ENCODE measurements at regions not wholly inside any gene's neighbourhood (a gene's known extent, or its start where the extent isn't known, plus 50 kb on each side); places are given as distances from the start of the nearest gene placed in this dataset.
A peak's percentile ranks its signal among the peaks of the same experiment; 100 is the strongest.

DNA sequence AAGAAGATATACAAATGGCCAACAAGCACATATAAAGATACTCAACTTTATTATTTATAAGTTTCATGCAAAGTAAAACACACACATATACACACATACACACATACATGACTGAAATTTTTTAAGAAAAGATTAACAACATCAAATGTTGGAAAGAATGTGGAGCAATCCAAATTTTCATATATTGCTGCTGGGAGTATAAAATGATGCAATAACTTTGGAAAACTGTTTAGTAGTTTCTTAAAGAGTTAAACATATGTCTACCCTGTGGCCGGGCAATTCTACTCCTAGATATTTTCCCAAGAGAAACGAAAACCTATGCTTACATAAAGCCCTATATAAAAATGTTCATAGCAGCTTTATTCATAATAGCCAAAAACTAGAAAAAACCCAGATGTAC, 99.8 kb upstream of the NR4A3 start:
- no peak for DNase-seq

GRCh38 chr9:99722877-99723276, 98.8 kb upstream of the NR4A3 start:
- DNase-seq = no peak

- DNase-seq = no peak
Measured at GRCh38 chr9:99724640-99725039, 97.0 kb upstream of the NR4A3 start.

DNA sequence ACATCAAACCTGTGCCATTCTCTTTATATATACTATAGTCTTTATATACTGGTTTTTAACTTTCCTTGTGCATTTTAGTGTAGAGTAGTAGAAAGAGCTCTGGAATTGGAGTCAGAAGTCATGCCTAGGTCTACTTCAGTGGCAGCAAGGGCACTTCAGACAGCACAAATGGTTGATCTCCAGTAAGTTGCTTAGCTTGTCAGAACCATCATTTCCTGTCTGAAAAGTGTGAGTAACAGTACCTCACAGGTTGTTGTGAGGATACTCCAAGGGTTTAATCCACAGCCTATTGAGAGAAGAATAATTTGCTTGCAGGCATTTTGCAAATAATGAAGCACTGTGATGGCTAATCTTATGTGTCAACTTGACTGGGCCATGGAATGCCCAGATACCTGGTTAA, 95.8 kb upstream of the NR4A3 start:
- DNase-seq = no peak

DNA sequence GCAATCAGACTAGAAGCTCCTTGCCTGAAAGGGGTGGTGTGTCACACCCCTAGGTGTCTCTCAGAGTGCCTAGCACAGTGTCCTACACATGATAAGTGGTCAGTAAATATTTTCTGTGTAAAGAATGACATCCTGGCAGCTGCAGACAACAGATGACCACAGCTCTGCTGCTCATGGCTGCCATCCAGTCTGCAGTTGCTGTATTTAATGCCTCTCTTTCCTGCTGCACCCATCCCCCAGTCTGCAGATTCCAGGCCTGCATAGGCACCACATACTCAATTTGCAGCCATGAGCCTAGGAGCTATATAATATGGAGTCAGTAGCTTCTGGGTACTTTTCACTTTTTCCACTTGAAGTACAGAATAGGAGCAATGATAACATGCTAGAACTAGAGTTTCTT, 94.9 kb upstream of the NR4A3 start:
- DNase-seq = no peak

GRCh38 chr9:99730062-99730461, 91.6 kb upstream of the NR4A3 start:
- DNase-seq = no peak

DNA sequence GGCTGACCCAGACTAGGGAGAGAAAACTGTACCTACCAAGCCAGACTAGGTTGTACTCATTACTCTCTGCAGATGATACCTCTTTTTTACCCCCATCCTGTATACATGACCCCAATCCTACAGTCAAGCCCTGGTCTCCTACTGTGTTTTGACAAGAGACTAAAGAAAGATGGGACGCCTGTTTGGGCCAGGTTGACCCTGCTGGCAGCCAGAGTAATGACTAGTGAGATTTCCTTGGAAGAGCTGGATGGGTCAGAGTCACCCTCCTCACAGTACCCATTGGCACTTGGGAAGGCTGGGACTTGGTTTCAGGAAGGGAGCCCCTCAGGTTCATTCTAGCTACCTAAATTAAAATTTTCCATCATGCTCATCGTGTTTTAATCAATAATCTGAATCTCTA, 89.7 kb upstream of the NR4A3 start:
- no peak for DNase-seq

GRCh38 chr9:99732715-99733114, 89.0 kb upstream of the NR4A3 start:
- DNase-seq = peak; percentile 1

DNA sequence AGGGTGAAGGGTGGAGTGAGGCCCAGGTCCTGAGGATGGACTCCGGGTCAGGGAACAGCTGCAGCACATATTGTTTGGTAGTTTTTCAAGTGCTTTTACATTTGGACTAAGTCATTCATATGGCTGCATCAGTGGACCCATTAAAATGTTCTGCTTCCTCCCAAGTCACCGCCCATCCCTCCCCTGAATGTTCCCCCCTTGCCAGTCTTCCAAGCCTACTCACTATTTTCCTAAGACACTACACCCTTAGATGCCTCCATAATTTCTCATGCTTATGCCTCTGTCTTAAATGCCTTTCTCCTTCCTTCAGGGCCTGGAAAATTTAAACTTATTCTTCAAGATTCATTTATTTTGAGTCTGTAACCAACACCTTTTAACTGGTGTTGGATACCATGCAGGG, 86.6 kb upstream of the NR4A3 start:
- no peak for DNase-seq

DNA sequence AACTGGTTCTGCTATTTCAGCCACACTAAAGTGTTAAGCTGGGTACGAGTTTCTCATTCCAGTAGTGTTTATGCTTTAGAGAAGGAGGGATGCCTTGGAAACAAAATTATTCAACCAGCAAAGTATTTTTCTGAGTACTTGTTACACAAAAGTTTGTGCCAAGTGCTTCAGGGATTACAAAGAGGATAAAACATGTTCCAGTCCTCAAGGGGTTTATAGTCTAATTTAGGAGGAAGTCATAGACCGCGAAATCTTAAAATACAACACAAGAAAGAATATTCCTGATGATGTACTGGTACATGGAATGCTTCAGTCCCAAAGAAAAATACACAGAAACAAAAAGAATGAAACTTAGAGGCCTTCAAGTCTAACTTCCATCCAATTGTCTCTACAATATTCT, 85.4 kb upstream of the NR4A3 start:
- DNase-seq = peak; percentile 68

GRCh38 chr9:99737649-99738048, 84.0 kb upstream of the NR4A3 start:
- no peak for DNase-seq

GRCh38 chr9:99743006-99743405, 78.7 kb upstream of the NR4A3 start:
- DNase-seq = no peak

GRCh38 chr9:99743455-99743854, 78.2 kb upstream of the NR4A3 start:
- DNase-seq = no peak

DNA sequence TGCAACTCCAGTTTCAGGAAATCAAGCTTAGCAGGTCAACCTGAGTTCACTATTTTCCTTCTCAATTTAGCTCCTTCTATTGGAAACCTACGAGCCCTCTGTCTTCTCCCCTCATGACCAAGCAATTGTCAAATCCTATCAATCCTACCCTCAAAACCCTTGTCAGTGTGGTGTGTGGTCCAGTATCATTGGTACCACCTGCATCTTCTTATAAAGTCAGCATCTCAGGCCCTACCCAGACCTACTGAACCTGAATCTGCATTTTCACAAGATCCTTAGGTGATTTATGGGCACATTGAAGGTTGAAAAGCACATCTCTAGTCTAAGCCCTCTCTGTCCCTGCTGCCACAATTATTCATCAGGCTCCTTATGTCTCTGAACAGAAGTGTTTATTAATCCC, 77.6 kb upstream of the NR4A3 start:
- DNase-seq = no peak

- no peak for DNase-seq
Measured at GRCh38 chr9:99745085-99745484, 76.6 kb upstream of the NR4A3 start.

- DNase-seq = no peak
Measured at GRCh38 chr9:99746406-99746805, 75.3 kb upstream of the NR4A3 start.

DNA sequence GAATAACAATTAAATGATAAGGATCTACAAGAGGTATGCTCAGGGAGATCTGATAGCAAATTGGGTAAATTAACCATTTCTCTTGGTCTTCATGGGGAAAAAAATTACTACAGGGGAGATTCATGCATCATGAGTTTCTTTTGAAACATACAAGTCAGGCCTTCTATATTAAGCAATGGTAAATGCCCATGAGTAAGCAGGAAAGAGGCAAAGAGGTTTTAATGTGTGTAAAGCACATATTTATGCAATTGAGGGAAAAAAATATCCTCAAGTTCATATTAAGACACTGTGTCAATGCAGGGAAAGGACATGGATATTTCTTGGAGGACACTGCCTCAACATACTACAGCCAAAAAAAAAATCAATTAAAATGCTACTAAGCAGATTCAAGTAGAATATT, 73.4 kb upstream of the NR4A3 start:
- no peak for DNase-seq

GRCh38 chr9:99748676-99749075, 73.0 kb upstream of the NR4A3 start:
- no peak for DNase-seq

GRCh38 chr9:99749641-99750040, 72.0 kb upstream of the NR4A3 start:
- no peak for DNase-seq

- no peak for DNase-seq
Measured at GRCh38 chr9:99750526-99750925, 71.2 kb upstream of the NR4A3 start.

GRCh38 chr9:99752417-99753109, 69.1 kb upstream of the NR4A3 start:
- peak; percentile 74 for DNase-seq

DNA sequence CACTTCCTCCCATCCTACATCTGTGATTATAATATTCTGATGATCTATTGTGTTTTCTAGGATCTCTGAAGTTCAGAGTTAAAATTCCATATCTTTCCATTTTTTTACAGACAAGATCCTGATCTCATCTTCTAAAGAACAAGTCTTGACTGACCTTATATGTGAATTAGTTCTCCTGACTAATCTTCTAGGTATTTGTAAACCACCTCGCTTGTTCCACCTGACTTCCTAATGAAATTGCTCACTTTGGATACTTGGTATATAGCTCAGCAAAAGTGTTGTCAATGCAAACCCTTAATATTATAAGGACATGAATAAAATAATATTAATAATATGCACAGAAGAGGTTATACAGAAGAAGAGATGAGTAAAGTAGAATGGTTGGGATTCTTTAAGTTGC, 68.2 kb upstream of the NR4A3 start:
- DNase-seq = no peak

GRCh38 chr9:99760421-99760820, 61.3 kb upstream of the NR4A3 start:
- DNase-seq = no peak

DNA sequence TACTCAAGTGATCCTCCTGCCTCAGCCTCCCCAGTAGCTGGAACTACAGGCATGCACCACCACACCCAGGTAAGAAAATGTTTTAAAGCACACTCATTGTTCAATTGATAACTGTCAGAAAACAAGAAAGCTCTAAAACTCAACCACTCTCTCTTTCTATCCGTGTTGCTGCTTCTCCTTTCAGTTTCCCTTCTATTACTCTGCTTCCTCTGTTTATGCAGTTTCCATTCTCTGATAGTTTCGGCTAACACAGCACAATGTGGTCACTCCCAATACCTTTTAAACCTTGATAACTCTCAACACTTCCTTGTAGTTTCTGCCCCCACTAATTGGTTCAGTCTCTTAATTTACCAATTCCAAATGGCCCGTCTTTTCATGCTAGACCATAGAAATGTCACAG, 59.2 kb upstream of the NR4A3 start:
- no peak for DNase-seq

All from fibroblast of skin of back (primary cell).